C1 segment of cervical spinal cord (tissue), 14 donors: ENCODE measurements at regions not wholly inside any gene's neighbourhood (a gene's known extent, or its start where the extent isn't known, plus 50 kb on each side); places are given as distances from the start of the nearest gene placed in this dataset.
"Not testable (repeated sequence)": the region's sequence is repeated elsewhere in the genome, so short reads cannot be mapped to it uniquely, and the experiment has no call there.

Experiments
- DNase-seq, 14 donors: peaks; one replicate each; lab custom pipeline; 2025; lab: John Stamatoyannopoulos, UW

DNA sequence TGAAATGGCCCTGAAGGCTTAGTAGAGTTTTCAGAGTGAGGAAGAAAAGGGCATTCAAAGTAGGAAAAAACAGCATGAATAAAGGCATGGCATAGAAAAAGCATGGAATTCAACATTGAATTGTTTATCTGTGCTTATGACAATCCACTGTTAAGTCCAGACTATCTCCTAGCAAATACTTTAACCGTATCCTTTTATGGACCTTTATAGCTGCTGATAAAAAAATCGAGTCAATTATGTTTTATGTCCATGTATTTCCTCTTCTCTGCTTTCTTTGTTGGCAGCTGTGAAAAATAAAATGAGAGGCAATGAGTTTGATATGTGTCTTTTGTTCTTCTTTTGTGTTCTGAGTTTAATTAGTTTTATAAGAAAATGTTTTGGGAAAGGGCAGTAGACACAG, 70.4 kb downstream of the TDRD15 start:
- no peak for DNase-seq

DNA sequence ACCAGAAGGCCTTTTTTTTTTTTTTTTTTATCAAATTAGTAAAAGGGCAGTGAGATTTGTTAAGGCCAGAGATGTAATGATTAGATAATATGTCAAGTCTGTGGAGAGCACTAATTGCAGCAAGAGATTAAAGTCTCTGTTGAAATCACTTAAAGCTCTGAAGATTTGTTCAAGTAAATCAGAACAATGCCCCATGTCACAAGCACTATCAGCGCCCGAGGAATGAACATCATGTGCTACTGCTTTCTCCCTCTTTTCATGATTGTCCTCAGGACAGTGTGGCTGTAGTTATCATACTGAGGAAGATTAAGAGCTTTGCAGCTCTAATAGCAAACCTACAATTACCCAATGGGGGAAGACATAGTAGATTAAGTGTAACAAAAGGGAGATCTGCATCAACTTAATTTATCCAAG, 71.1 kb downstream of the TDRD15 start:
- DNase-seq: no peak

DNA sequence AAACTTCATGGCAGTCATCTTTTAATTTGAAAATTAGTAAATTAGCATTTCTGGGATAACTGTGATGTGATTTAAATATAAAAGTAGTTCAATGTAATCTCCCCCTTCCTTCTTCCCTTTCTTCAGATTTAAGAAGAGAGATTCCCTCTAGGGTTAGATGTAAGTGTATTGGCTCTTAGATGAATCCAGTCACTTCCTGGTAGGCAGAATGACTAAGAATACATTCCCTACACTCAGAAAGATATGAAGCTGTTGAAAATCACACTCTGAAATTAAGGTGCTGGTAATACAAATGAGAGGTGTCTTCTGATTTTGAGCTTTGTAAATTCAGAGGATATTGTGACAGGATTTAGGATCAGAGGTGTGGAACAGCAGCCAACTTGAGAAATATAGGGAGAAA, 71.6 kb downstream of the TDRD15 start:
- DNase-seq: no peak

DNA sequence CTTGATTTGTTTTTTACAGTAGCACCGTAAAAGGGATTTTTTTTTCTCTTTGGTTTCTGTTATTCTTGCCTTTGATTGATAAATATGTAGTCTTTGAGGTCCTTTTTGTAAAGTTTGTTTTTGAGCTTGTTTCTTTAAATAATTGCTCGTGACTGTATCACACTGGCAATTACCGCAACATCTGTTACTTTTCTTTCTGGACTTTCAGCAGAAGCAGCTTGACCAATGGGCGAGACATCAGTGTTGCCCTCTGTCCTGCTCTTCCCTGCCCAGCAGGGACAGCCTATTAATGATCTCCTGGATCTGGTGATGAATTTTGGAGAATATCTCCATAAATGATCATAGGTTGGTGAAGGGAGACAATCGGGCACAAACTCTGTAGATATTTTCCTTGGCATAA, 74.9 kb downstream of the TDRD15 start:
- no peak for DNase-seq

DNA sequence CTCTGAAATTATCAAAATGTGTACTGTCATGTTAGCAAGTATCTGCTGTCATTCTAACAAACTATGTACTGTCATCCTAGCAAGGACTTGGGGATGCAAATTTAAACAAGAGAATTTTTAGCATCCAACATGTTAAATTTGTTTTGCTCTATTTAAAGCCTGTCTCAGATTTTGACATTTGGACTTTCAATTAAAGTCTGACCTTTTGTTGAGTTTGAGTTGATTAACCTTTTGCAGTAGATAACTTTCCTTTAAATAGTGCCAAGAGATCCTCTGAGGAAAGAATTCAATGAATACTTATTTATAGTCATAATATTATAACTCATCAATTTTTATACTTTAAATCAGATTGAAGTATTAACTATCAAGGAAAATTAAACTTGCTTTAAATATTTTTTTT, 80.2 kb downstream of the TDRD15 start:
- DNase-seq: no peak

DNA sequence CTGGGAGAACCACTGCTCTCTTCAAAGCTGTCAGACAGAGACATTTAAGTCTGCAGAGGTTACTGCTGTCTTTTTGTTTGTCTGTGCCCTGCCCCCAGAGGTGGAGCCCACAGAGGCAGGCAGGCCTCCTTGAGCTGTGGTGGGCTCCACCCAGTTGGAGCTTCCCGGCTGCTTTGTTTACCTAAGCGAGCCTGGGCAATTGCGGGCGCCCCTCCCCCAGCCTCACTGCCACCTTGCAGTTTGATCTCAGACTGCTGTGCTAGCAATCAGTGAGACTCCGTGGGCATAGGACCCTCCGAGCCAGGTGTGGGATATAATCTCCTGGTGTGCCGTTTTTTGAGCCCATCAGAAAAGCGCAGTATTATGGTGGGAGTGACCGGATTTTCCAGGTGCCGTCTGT, 90.3 kb downstream of the TDRD15 start:
- DNase-seq: not testable (repeated sequence)

DNA sequence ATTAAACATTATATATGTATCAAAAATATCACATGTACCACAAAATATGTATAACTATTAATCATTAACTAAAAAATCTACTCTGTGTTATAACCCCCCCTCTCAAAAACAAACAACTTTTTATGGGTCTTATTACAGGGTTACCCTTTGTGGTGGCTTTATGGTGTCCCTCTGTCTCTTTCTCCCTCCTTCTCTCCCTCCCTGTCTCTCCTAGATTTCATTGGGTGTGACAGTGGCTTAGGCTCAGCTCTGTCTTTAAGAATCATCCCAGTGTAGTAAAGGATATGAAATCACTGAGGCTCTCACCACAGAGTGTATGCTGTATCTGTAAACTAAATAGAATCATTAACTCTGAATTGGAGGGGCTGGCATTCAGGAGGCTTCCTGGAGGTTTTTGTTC, 93.7 kb downstream of the TDRD15 start:
- DNase-seq: no peak

DNA sequence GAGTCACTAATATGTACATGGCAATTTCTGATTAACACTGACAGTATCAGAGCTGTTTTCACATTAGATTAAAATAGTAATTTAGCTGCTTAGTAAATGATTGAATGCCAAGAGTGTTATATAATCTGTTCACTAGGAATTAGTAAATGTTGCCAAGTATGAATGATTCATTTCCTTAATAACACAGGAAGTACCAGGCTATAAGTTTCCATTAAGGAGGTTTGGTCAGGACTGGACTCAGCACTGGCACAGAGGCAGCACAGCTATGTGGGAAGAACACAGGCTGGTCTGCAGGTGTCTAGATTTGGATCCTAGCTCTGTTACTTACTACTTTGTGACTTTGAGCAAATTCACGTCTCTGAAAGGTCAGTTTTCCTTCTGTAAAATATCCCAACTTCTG, 97.2 kb downstream of the TDRD15 start:
- no peak for DNase-seq

DNA sequence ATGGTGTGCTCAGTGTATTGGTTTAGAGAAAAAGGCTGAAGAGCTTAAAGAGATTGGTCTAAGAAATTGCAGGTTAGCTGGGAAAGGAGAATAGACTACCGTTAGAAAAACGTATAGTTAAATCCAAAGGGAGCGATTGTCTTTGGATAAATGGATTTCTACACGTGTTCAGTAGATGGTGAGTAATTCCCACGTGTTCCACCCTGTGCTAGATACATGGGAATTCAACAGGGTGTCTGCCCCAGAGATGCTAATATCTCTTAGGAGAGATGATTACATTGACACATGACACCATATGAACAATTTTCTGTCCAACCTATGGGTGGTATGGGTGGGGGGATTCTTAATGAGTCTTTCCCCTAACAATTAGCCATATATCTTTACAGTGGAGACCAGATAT, 99.8 kb downstream of the TDRD15 start:
- no peak for DNase-seq

DNA sequence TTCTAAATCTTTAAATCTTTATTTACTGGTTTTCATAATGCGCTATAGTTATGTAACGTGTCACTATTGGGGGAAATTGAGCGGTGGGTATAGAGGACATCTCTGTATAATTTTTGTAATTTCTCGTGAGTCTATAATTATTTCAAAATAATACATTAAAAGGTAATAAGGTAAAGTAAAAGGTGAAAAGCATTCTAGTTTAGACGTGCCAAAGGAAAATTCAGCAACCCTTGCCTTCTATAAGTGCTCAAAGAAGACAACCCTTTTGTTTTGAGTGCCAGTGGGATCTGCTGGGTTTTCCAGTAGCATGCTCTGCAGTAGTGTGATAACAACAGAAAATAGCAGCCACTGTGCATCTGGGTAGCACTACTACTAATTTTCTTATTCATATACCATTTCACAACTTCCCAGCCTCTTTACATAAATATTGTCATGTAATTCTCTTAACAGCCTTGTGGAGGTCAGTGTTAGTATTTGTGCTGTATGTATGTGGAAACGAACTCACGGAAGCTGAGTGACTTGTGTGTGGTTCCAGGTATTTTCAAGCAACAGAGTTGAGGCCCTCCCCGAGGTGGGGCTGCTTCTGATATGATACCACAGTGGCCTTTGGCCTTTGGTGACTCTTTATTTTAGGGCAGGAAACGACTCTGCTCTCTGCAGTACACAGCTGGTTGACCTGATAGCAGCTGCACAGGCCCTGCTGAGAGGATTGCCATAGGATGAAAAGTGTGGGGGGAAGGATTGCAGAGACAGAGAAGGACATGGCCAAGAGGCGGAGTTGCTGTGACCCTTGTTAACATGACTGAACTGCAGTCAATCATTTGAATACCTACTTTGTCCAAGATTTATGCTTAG, 104.5 kb downstream of the TDRD15 start:
- DNase-seq: no peak

DNA sequence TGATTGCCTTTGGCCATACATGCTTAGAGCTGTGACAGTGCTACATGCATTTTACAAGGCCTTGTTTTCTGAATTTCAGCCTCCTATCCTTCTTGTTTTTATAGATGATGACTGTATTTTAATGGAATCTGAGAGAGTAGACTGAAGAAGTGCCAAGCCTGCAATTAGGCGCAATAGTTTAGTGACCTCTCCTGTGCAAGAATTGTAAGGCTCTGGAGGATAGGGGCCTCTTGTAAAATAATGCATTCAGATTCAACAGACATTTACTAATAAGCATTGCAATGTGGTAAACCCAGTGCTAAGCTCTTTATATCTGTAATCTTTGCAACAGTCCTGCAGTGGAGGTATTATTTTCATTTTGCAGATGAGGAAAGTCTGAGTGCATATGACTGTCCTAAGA, 105.5 kb downstream of the TDRD15 start:
- DNase-seq: no peak

DNA sequence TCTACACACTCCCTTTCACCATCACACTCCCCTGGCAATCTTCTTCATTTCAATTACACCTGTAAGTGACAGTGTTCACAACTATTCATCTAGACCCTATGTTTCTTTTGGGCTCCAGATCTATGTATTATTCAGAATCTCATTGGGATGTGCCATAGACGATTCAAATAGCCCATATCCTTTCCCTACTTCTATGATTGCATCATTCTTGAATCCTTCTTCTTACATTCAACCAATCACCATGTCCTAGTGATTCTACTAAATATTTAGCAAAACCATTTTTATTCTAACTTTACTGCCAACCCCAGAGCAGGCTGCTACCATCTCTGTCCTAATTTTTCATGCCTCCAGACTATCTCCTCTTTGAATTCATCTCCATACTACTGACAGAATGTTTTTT, 106.4 kb downstream of the TDRD15 start:
- DNase-seq: no peak

DNA sequence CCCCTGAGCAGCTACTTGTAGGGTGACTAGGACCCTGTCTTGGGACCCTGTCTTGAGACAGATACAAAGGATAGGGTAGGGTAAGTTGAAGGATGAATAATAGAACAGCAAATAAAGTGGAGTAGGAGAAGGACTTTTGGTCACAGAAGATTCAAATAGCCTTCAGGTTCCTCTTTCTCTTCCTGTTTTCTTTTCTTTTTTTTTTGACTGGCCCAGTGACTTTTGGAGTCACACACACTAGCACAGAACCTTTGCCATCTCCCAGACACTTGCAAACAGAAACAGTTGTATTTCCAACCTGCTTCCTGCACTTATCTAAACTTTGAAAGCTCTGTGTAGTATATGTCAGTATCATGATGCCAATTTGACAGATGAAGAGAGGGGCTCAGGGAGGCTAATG, 108.2 kb downstream of the TDRD15 start:
- DNase-seq: no peak

DNA sequence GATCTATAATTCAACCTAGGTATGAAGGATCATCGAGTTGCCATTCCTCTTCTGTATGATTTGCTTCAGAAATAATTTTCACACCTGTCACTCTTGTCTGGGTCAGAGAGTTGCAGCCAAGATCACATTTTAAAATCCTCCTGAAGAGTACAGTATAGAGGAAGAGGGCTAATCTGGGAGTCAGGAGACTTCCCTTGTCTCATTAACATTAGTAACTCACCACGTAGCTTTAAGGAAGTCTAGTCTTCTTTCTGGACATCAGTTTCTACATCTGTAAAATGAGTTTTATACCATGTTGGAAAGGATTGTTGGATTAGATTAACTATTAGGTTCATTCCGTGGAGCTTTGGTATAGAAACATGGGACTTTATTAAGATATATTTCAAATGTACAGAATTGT, 109.4 kb downstream of the TDRD15 start:
- no peak for DNase-seq

DNA sequence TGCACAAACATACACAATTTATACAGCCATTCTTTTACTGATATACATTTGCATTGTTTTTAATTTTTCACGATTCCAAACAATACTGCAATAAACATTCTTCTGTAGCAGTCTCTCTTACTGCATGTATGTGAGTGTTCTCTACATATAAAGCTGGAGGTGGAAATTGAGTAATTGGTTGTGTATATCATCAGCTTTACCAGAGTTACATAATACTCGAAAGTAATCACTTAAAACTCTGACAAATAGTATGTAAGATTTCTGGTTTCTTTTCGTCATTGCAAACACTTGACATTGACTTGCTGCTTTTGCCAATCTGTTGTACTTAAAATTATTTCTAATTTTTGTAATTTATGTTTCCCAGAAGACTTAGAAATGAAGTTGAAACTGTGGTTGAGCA, 110.2 kb downstream of the TDRD15 start:
- no peak for DNase-seq

DNA sequence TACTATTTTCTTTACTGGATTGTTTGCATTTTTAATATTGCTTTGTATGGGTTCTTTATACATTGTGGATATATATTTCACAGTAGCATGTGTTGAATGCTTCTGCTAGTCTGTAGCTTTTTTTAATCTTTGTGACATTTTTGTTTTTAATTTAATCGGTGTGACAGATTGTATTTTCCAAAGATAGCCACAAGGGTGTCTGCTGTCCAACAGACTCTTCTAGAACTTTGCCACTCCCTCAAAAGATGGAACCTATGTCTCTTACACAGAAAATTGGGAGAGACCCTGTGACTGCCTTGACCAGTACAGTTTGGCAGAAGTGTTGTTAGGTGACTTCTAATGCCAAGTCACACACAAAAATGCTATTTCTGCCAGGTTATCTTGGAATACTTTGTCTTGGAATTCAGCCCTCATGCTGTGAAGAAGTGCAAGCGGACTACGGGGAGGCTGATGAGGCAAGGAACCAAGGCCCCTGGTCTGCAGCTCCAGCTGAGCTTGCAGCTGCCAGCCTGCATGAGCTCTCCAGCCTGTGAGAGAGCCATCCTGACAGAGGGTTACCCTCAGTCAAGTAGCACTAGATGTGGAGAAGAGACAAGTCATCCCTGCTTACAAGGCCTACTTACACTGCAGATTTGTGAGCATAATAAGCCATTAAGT, 110.8 kb downstream of the TDRD15 start:
- DNase-seq: no peak

DNA sequence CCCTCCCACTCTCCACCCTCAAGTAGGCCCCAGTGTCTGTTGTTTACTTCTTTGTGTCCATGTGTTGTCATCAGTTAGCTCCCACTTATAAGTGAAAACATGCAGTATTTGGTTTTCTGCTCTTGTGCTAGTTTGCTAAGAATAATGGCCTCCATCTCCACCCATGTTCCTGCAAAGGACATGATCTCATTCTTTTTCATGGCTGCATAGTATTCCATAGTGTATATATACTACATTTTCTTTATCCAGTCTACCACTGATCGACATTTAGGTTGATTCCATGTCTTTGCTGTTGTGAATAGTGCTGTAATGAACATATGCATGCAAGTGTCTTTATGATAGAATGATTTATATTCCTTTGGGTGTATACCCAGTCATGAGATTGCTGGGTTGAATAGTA, 116.0 kb downstream of the TDRD15 start:
- not testable (repeated sequence) for DNase-seq

DNA sequence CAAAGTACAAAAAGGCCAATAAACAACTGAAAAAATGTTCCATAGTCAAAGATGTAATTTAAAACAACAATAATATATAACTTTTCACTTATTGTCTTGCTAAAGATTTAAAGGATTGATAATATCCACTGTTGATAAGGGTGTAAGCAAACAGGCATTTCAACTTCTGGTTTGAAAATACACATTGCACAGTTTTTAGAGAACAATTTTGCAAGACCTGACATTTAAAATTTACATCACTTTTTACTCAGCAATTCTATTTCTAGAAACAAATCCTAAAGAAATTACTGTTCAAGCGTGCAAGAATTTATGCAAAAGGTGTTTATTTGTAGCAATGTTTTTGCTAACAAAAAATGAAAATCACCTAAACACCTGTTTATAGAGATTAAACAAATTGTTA, 120.4 kb downstream of the TDRD15 start:
- DNase-seq: no peak

DNA sequence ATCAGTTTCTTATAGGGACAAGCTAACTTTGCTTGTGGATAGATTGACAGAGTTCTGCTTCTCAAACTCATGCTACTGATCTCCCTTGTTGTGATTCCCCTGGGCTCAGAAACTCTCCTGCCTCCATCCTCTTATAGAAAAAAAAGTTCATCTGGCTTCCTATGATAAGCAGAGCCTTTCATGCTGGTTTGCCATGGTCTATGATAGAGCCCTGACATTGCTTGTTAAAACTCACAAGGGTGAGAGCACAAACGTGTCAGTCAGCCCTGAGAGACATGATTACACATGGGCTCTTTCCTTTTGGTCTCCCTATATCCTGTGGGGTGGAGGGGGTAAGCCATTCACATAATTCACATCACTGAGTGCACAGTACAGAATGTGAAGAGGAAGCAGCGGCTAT, 121.8 kb downstream of the TDRD15 start:
- DNase-seq: no peak

DNA sequence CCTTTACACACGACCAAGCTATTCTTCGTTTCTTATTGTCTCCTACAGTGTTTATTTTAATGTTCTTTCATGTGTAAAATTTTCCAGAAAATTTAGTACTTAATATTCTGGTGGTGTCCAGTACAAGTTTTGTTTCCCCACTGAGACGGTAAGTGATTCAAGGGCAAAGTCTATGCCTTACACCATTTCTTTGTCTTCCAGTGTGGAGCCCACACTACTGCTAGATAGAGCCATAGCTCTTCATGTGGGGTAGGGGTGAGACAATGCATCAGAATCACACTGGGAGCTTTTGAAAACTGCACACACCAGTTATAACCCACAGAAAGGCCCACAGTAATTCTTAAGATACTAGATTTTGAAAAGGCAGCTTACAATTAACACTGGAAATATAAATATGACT, 125.6 kb downstream of the TDRD15 start:
- no peak for DNase-seq

DNA sequence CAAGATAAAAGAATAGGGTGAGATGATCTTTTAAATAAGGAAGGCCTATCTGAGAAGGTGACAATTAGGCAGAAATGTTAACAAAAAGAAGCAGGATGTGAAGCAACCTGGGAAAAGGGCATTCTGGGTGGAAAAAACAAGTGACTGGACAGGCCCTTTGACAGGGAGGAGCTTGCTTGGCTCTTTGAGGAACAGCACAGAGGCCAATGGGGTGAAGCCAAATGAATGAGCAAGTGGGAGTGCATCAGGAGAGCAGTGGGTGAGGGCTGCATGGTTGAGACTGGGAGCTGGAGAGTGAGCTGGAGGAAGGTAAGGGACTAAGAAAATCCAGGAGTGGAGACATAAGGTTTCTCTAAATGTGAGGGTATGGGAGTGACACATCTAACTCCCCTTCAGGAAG, 126.9 kb downstream of the TDRD15 start:
- no peak for DNase-seq

DNA sequence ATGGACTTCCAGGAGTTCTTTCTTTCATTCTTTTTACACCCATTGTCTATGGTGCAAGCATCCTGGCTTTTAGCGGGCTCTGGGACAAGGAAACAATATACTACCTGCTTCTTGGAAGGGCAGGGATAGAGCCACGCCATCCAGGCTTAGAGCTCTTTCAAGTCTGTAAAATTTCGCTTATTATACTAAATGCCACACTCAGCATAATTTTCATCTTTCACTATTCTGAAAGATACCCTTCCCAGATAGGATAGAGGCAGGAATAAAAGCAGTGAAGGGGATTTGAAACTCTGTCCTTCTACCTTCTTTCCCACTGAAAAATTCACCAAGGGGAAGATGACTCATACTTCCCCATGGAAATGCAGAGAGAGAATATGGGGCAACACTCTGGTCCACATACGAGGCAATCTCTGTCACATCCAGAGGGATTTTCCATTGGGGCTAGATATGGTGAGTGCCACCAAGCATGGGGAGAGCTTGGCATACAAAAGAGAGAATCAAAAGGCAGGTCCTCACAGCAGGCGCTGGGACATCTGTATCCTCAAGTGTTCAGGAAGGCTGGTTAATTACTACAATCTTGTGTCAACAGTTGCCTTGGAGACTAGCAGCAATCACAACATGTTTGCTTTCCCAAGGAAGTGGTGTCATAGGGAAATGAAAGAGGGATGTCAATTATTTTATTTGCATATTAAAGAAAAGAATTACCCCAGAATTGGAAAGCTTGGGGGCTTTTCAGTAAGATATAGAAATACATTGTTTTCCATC, 127.6 kb downstream of the TDRD15 start:
- no peak for DNase-seq
